NT2/D1 (cell line): ENCODE measurements at regions not wholly inside any gene's neighbourhood (a gene's known extent, or its start where the extent isn't known, plus 50 kb on each side); places are given as distances from the start of the nearest gene placed in this dataset.

ENCODE experiments used
- SUZ12 ChIP-seq: IDR thresholded peaks from 2 replicates; pipeline ENCODE4 v1.6.1; 2011; ENCODE audit not compliant: insufficient read length, insufficient read depth; ENCODE audit errors: extremely low read depth
- ZNF274 ChIP-seq: IDR thresholded peaks from 2 replicates; pipeline ENCODE4 v1.6.1; 2011; ENCODE audit warnings: mild to moderate bottlenecking, low read depth, low read length

DNA sequence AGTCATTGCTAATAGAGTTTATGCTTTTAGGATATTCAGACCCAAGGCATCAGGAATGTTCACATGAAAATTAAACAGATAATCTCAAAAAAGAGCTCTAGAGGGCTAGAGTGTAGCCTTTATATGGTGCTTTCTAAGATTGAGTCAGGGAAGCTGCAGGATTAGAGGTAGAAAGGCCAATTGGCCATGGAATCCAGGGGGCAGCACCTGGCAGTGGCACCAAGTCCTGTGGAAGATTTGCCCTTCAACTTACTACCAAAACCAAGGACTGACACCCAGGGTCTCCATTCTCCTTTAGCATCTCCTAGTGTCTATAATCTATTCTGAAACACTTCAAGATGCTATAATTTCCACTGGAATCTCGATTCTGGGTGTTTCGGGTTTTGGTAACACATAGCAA is 112.4 kb downstream of the ACER2 start:
- TF ChIP-seq ZNF274 (no peak), SUZ12 (no peak)
